Subcutaneous abdominal adipose tissue (tissue), 5 donors: ENCODE measurements at regions not wholly inside any gene's neighbourhood (a gene's known extent, or its start where the extent isn't known, plus 50 kb on each side); places are given as distances from the start of the nearest gene placed in this dataset.
"Not testable (repeated sequence)": the region's sequence is repeated elsewhere in the genome, so short reads cannot be mapped to it uniquely, and the experiment has no call there.

ENCODE experiments used
- H3K27ac ChIP-seq: one replicate; pipeline ENCODE4 v1.7.0; 2013; ENCODE audit warnings: low read depth, mild to moderate bottlenecking, inconsistent platforms, low read length, moderate library complexity
- H3K27me3 ChIP-seq, 5 donors: one replicate each; pipeline ENCODE4 v1.7.0; 2013; ENCODE audit warnings: low read length in 5 of 5, inconsistent platforms in 1 of 5; ENCODE audit not compliant: control insufficient read depth in 5 of 5, insufficient read depth in 4 of 5
- H3K36me3 ChIP-seq, 5 donors: one replicate each; pipeline ENCODE4 v1.7.0; 2013; ENCODE audit warnings: low read length in 5 of 5; ENCODE audit not compliant: control insufficient read depth in 5 of 5, insufficient read depth in 5 of 5
- H3K4me1 ChIP-seq, 5 donors: one replicate each; pipeline ENCODE4 v1.7.0; 2013; ENCODE audit warnings: low read length in 5 of 5, mild to moderate bottlenecking in 3 of 5, moderate library complexity in 1 of 5; ENCODE audit not compliant: control insufficient read depth in 5 of 5, insufficient read depth in 5 of 5
- H3K4me3 ChIP-seq, 5 donors: one replicate each; pipeline ENCODE4 v1.7.0; 2013; ENCODE audit warnings: low read length in 5 of 5, low read depth in 1 of 5
- H3K9ac ChIP-seq, 5 donors: one replicate each; pipeline ENCODE4 v1.7.0; 2013; ENCODE audit warnings: low read length in 5 of 5, mild to moderate bottlenecking in 4 of 5, moderate library complexity in 3 of 5
- H3K9me3 ChIP-seq, 5 donors: one replicate each; pipeline ENCODE4 v1.7.0; 2013; ENCODE audit warnings: low read length in 5 of 5; ENCODE audit not compliant: control insufficient read depth in 5 of 5
- donor health status: healthy.
- donor health status: healthy.
- donor health status: healthy.
- donor health status: healthy.
- donor health status: healthy.

DNA sequence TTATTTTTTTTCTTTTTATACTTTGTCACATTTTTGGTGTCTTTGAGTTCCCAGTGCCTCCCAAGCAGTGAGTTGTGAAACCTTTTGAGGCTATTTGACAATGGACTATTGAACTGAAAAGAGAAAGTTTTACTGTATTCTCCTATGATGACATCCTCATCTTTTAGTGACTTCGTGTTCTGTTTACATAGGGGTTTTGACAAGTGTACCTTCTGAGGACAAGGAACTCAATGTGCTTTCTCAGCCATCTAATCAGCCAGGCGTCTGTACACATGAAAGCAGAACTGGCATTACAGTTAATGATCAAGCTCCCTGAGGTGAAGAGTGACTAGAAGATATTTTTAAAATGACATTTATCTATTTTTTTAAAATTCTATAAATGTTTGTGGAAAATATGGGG lies 175.5 kb downstream of the ANXA1 start:
- Histone ChIP-seq H3K4me1 (no peaks in the 10 kb centered on the region), H3K9me3 (peaks cover 0 to 3% (median 0%) of the 10 kb centered on the region in 5 donors)

GRCh38 chr9:73337182-73337581 lies 185.5 kb downstream of the ANXA1 start:
- H3K36me3 ChIP-seq, H3K4me3 ChIP-seq, H3K4me1 ChIP-seq, H3K9ac ChIP-seq, H3K27ac ChIP-seq, H3K9me3 ChIP-seq, H3K27me3 ChIP-seq: not testable (repeated sequence)

More for the DNA sequence above, 175.5 kb downstream of the ANXA1 start:
- Histone ChIP-seq H3K4me3 (no peak overlapping the region), H3K27me3 (no peaks in the 10 kb centered on the region), H3K36me3 (no peaks in the 10 kb centered on the region), H3K9ac (no peak overlapping the region), H3K27ac (no peak overlapping the region)

DNA sequence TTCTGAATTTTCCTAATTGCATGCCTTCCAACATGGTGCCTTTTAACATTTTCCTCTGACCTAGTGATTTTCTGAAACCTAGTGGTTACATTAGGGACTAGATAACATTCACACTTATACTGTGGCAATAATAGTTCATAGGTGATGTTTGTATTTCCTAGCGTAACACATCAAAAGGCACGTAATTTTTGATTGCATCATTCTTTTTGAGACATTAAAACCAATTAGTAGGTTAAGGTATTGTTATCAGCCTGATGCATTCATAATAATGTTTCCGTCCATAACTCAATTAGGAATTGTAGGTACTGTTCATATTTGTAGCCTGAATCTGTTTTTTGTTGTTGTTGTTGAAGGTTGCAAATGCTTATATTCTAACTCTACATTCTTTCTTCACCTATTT lies 192.4 kb downstream of the ANXA1 start:
- H3K36me3 ChIP-seq, result no peaks in the 10 kb centered on the region
- no peak overlapping the region for H3K27ac ChIP-seq
- H3K4me1 ChIP-seq, result no peaks in the 10 kb centered on the region
- H3K27me3 ChIP-seq, result no peaks in the 10 kb centered on the region
- no peaks in the 10 kb centered on the region for H3K9me3 ChIP-seq
- H3K9ac ChIP-seq, result no peak overlapping the region
- no peak overlapping the region for H3K4me3 ChIP-seq

DNA sequence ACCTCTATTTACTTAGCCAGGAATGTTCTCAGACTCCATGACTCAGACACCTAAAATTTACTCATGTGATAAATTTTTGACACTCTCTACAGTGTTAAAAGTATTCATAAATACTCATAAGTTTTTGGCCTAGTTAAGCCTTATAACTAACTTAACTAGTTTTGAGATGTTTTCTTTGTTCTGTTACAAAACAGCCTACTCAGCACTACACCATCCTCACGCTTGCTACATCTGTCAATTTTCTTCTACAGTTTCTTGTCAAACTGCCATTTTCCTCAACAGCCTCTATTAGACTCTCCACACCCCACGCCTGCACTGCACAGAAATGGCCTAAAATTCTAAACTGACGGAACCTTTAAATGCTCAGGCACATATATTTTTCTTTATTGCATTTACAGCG lies 195.5 kb downstream of the ANXA1 start:
- Histone ChIP-seq H3K9ac (no peak overlapping the region), H3K27me3 (no peaks in the 10 kb centered on the region), H3K36me3 (no peaks in the 10 kb centered on the region), H3K9me3 (no peaks in the 10 kb centered on the region), H3K4me3 (no peak overlapping the region), H3K4me1 (no peaks in the 10 kb centered on the region), H3K27ac (no peak overlapping the region)

GRCh38 chr9:73347720-73348119 lies 196.1 kb downstream of the ANXA1 start:
- Histone ChIP-seq H3K36me3 (no peaks in the 10 kb centered on the region), H3K4me1 (no peaks in the 10 kb centered on the region), H3K9ac (no peak overlapping the region), H3K27ac (no peak overlapping the region), H3K27me3 (no peaks in the 10 kb centered on the region), H3K4me3 (no peak overlapping the region), H3K9me3 (no peaks in the 10 kb centered on the region)

DNA sequence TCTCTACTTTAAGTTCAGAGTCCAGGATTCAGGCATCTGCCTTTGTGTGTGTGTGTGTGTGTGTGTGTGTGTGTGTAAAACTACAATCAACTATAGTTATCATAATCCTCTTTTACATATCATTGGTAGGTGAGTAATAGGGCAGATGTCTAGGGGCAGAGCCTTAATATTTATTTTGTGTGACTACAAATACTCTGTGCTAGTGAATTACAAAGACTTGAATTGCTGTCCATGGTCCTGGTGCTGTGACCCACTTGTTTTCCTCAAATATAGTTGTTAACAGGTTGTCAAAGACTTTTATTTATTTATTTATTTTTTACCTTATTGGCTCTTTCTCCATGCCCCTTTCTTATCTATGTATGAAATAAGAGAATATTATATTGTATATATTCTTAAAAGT lies 196.8 kb downstream of the ANXA1 start:
- Histone ChIP-seq H3K9ac (no peak overlapping the region), H3K27me3 (no peaks in the 10 kb centered on the region), H3K4me3 (no peak overlapping the region), H3K9me3 (no peaks in the 10 kb centered on the region), H3K4me1 (no peaks in the 10 kb centered on the region), H3K36me3 (no peaks in the 10 kb centered on the region), H3K27ac (no peak overlapping the region)

GRCh38 chr9:73349476-73349875 lies 197.8 kb downstream of the ANXA1 start:
- H3K9ac ChIP-seq, result no peak overlapping the region
- H3K4me1 ChIP-seq, result no peaks in the 10 kb centered on the region
- H3K27ac ChIP-seq, result no peak overlapping the region
- no peaks in the 10 kb centered on the region for H3K9me3 ChIP-seq
- no peaks in the 10 kb centered on the region for H3K36me3 ChIP-seq
- no peak overlapping the region for H3K4me3 ChIP-seq
- no peaks in the 10 kb centered on the region for H3K27me3 ChIP-seq

GRCh38 chr9:73357607-73358006 lies 205.9 kb downstream of the ANXA1 start:
- Histone ChIP-seq H3K4me3 (no peak overlapping the region), H3K27ac (no peak overlapping the region), H3K36me3 (no peaks in the 10 kb centered on the region), H3K27me3 (no peaks in the 10 kb centered on the region), H3K4me1 (no peaks in the 10 kb centered on the region), H3K9me3 (no peaks in the 10 kb centered on the region), H3K9ac (no peak overlapping the region)

DNA sequence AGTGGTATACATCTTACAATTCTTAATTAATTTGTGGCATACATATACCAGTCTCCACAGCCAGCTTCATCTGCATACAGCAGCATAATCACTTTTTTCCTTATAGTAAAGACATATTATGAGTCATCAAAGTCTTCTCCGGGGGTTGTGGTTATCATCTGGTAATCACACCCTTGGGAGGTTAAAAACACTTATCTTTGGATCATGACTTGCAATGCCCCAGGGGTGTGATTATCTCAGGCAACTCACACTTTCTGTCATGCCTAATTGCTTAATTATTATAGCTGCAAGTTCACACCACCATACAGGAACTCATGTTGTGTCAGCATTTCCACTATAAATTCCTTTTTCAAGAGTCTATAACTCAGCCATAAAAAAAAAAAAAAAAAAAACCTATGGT lies 218.4 kb downstream of the ANXA1 start:
- Histone ChIP-seq H3K27me3 (no peaks in the 10 kb centered on the region), H3K27ac (no peak overlapping the region), H3K36me3 (no peaks in the 10 kb centered on the region), H3K9me3 (no peaks in the 10 kb centered on the region), H3K4me3 (no peak overlapping the region), H3K4me1 (no peaks in the 10 kb centered on the region), H3K9ac (no peak overlapping the region)

GRCh38 chr9:73371801-73372200 lies 220.1 kb downstream of the ANXA1 start:
- no peaks in the 10 kb centered on the region for H3K27me3 ChIP-seq
- no peak overlapping the region for H3K9ac ChIP-seq
- no peak overlapping the region for H3K4me3 ChIP-seq
- H3K9me3 ChIP-seq, result no peaks in the 10 kb centered on the region
- no peak overlapping the region for H3K27ac ChIP-seq
- H3K36me3 ChIP-seq, result no peaks in the 10 kb centered on the region
- no peaks in the 10 kb centered on the region for H3K4me1 ChIP-seq

- Histone ChIP-seq H3K27me3 (no peaks in the 10 kb centered on the region), H3K4me1 (no peaks in the 10 kb centered on the region), H3K4me3 (no peak overlapping the region), H3K9ac (no peak overlapping the region), H3K36me3 (no peaks in the 10 kb centered on the region), H3K27ac (no peak overlapping the region), H3K9me3 (peaks cover 0 to 4% (median 0%) of the 10 kb centered on the region in 5 donors)
Observed at GRCh38 chr9:73380411-73380810, 228.7 kb downstream of the ANXA1 start.
